Peyer's patch (tissue), 4 donors: ENCODE measurements at regions not wholly inside any gene's neighbourhood (a gene's known extent, or its start where the extent isn't known, plus 50 kb on each side); places are given as distances from the start of the nearest gene placed in this dataset.

ENCODE experiments used
- POLR2A ChIP-seq, 2 donors: fragments of 450-650 bp; IDR thresholded peaks; one replicate each; pipeline ENCODE4 v1.5.1; 2017; ENCODE audit warnings: antibody characterized with exemption in 2 of 2, mild to moderate bottlenecking in 2 of 2, moderate library complexity in 2 of 2
- TF ChIP-seq, protein P1 (sequence below), 6 experiments: fragments of 450-650 bp in 4 of 6; fragments of 200-600 bp in 2 of 6; sonication (generic) in 1 of 6; IDR thresholded peaks; one replicate each; pipeline ENCODE4 v1.5.1; 2017 to 2019; ENCODE audit warnings: antibody characterized with exemption in 6 of 6, mild to moderate bottlenecking in 3 of 6, moderate library complexity in 1 of 6

GRCh38 chr12:118912697-118913270, 68.6 kb upstream of the SRRM4 start:
- TF ChIP-seq, protein P1, sequence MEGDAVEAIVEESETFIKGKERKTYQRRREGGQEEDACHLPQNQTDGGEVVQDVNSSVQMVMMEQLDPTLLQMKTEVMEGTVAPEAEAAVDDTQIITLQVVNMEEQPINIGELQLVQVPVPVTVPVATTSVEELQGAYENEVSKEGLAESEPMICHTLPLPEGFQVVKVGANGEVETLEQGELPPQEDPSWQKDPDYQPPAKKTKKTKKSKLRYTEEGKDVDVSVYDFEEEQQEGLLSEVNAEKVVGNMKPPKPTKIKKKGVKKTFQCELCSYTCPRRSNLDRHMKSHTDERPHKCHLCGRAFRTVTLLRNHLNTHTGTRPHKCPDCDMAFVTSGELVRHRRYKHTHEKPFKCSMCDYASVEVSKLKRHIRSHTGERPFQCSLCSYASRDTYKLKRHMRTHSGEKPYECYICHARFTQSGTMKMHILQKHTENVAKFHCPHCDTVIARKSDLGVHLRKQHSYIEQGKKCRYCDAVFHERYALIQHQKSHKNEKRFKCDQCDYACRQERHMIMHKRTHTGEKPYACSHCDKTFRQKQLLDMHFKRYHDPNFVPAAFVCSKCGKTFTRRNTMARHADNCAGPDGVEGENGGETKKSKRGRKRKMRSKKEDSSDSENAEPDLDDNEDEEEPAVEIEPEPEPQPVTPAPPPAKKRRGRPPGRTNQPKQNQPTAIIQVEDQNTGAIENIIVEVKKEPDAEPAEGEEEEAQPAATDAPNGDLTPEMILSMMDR (IDR thresholded peaks at IDR 0.05) = no peak
- no peak for TF ChIP-seq POLR2A (IDR thresholded peaks at IDR 0.05)
